ENCODE measurements at regions not wholly inside any gene's neighbourhood (a gene's known extent, or its start where the extent isn't known, plus 50 kb on each side); places are given as distances from the start of the nearest gene placed in this dataset.

DNA sequence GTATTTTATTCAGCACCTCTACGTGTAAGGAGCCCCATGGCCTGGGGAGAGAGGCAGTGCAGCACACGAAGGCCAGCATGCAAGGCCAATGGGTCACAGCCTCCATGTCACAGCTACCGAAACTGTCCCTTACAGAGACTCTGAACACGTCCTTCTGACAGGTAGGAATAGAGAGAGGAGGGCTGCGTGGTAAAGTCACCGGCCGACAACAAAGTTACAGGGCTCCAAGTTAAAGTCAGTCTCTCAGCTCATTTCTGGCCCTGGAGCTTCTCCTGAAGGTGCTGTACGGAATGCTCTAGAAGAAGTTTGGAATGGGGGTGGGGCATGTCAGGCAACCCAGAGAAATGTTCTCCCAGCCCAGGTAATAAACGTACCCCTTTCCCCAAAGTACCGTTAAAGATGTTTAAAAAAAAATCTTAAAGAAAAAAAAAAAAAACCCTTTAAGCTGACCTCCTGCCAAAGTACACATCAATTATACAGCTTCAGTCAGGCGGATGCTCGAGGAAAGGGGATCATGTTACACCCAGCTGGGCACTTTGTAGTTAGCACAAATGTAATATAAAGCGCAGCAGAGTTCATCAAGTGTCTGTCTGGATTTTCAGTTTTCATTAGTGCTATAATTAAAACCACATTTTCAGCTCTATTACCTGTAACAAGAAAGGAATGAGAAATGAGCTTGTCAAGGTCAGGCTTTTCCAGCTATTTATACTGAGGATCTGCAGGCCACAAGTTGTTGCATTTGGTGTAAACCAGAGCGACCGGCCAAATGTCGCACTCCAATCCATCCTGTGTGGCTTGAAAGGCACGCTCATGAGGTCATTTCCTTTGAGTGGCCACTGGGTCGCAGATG lies 53.3 kb upstream of the CDKN3 start:
- H3K27me3 ChIP-seq (ENCODE audit: control insufficient read depth, insufficient read depth, low read length) = no peaks in the 10 kb centered on the region
- TF ChIP-seq, protein P1, sequence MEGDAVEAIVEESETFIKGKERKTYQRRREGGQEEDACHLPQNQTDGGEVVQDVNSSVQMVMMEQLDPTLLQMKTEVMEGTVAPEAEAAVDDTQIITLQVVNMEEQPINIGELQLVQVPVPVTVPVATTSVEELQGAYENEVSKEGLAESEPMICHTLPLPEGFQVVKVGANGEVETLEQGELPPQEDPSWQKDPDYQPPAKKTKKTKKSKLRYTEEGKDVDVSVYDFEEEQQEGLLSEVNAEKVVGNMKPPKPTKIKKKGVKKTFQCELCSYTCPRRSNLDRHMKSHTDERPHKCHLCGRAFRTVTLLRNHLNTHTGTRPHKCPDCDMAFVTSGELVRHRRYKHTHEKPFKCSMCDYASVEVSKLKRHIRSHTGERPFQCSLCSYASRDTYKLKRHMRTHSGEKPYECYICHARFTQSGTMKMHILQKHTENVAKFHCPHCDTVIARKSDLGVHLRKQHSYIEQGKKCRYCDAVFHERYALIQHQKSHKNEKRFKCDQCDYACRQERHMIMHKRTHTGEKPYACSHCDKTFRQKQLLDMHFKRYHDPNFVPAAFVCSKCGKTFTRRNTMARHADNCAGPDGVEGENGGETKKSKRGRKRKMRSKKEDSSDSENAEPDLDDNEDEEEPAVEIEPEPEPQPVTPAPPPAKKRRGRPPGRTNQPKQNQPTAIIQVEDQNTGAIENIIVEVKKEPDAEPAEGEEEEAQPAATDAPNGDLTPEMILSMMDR (IDR thresholded peaks at IDR 0.05; ENCODE audit: insufficient read depth, low read length, poor library complexity, severe bottlenecking) = no peak
- H3K36me3 ChIP-seq (ENCODE audit: control insufficient read depth, insufficient read depth, low read length) = no peaks in the 10 kb centered on the region
- no peak for DNase-seq (ENCODE audit: low read depth)
- H3K4me3 ChIP-seq (ENCODE audit: low read depth, low read length) = no peak overlapping the region

- DNase-seq (ENCODE audit: low read depth) = no peak
- Histone ChIP-seq H3K27me3 (ENCODE audit: control insufficient read depth, insufficient read depth, low read length) (no peaks in the 10 kb centered on the region), H3K36me3 (ENCODE audit: control insufficient read depth, insufficient read depth, low read length) (no peaks in the 10 kb centered on the region), H3K4me3 (ENCODE audit: low read depth, low read length) (no peak overlapping the region)
- TF ChIP-seq, protein P1 (IDR thresholded peaks at IDR 0.05; ENCODE audit: insufficient read depth, low read length, poor library complexity, severe bottlenecking) = no peak
Measured at GRCh38 chr14:54344445-54344844, 52.4 kb upstream of the CDKN3 start.

DNA sequence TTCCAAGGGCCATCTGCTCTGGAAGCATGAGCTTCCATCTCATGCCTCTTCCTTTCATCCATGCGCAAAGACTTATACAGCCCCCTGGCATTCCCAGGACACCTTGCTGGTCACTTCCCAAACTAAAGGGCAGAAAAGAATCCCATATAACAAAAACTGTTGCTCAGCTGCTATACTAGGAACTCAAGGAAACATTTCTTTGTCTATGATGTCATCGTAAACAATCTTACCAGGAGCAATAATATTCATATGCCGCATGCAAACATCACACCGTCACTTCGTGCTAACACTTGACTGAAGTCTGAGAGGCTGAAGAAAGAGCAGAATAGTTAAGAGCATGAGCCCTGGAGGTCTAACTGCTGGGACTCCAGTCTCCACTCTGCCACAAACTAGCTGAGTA lies 50.5 kb upstream of the CDKN3 start:
- Histone ChIP-seq H3K4me3 (ENCODE audit: low read depth, low read length) (no peak overlapping the region), H3K27me3 (ENCODE audit: control insufficient read depth, insufficient read depth, low read length) (no peaks in the 10 kb centered on the region), H3K36me3 (ENCODE audit: control insufficient read depth, insufficient read depth, low read length) (no peaks in the 10 kb centered on the region)
- no peak for DNase-seq (ENCODE audit: low read depth)
- TF ChIP-seq, protein P1 (IDR thresholded peaks at IDR 0.05; ENCODE audit: insufficient read depth, low read length, poor library complexity, severe bottlenecking) = no peak
